ENCODE measurements at regions not wholly inside any gene's neighbourhood (a gene's known extent, or its start where the extent isn't known, plus 50 kb on each side); places are given as distances from the start of the nearest gene placed in this dataset.

GRCh38 chr17:34107019-34107418 is 148.1 kb upstream of the CCL2 start:
- DNase-seq, result no peak

- no peak for DNase-seq
Observed at GRCh38 chr17:34110315-34110714, 144.8 kb upstream of the CCL2 start.

GRCh38 chr17:34113089-34113488 is 142.0 kb upstream of the CCL2 start:
- no peak for DNase-seq

GRCh38 chr17:34114174-34114573 is 140.9 kb upstream of the CCL2 start:
- DNase-seq, result no peak

- no peak for DNase-seq
Observed at GRCh38 chr17:34116306-34116705, 138.8 kb upstream of the CCL2 start.

- DNase-seq, result no peak
Observed at GRCh38 chr17:34117332-34117731, 137.8 kb upstream of the CCL2 start.

- DNase-seq, result no peak
Observed at GRCh38 chr17:34117811-34118210, 137.3 kb upstream of the CCL2 start.

GRCh38 chr17:34118564-34118963 is 136.5 kb upstream of the CCL2 start:
- peak; percentile 2 for DNase-seq

- DNase-seq, result no peak
Observed at GRCh38 chr17:34121311-34121710, 133.8 kb upstream of the CCL2 start.

- DNase-seq, result no peak
Observed at GRCh38 chr17:34122515-34122914, 132.6 kb upstream of the CCL2 start.

- DNase-seq, result no peak
Observed at GRCh38 chr17:34125010-34125409, 130.1 kb upstream of the CCL2 start.

GRCh38 chr17:34125921-34126320 is 129.2 kb upstream of the CCL2 start:
- DNase-seq, result no peak

GRCh38 chr17:34126496-34126895 is 128.6 kb upstream of the CCL2 start:
- no peak for DNase-seq

- no peak for DNase-seq
Observed at GRCh38 chr17:34126965-34127364, 128.1 kb upstream of the CCL2 start.

- no peak for DNase-seq
Observed at GRCh38 chr17:34130544-34130943, 124.5 kb upstream of the CCL2 start.

GRCh38 chr17:34131386-34131785 is 123.7 kb upstream of the CCL2 start:
- no peak for DNase-seq

- DNase-seq, result no peak
Observed at GRCh38 chr17:34133350-34133749, 121.7 kb upstream of the CCL2 start.

GRCh38 chr17:34135841-34136240 is 119.2 kb upstream of the CCL2 start:
- DNase-seq, result no peak

GRCh38 chr17:34140006-34140405 is 115.1 kb upstream of the CCL2 start:
- no peak for DNase-seq

GRCh38 chr17:34141590-34141989 is 113.5 kb upstream of the CCL2 start:
- no peak for DNase-seq

GRCh38 chr17:34143430-34143829 is 111.7 kb upstream of the CCL2 start:
- DNase-seq, result no peak

GRCh38 chr17:34146440-34147043 is 108.5 kb upstream of the CCL2 start:
- peak; percentile 34 for DNase-seq

- peak; percentile 39 for DNase-seq
Observed at GRCh38 chr17:34151102-34151501, 104.0 kb upstream of the CCL2 start.

- DNase-seq, result no peak
Observed at GRCh38 chr17:34153991-34154390, 101.1 kb upstream of the CCL2 start.

- no peak for DNase-seq
Observed at GRCh38 chr17:34154961-34155730, 99.9 kb upstream of the CCL2 start.
